HUDEP-2 (cell line): ENCODE measurements at regions not wholly inside any gene's neighbourhood (a gene's known extent, or its start where the extent isn't known, plus 50 kb on each side); places are given as distances from the start of the nearest gene placed in this dataset.

Experiments used
- DNase-seq, 76 experiments: peaks; one replicate each; lab custom pipeline; 2025; ENCODE audit not compliant: unreplicated experiment in 76 of 76; lab: John Stamatoyannopoulos, UW

DNA sequence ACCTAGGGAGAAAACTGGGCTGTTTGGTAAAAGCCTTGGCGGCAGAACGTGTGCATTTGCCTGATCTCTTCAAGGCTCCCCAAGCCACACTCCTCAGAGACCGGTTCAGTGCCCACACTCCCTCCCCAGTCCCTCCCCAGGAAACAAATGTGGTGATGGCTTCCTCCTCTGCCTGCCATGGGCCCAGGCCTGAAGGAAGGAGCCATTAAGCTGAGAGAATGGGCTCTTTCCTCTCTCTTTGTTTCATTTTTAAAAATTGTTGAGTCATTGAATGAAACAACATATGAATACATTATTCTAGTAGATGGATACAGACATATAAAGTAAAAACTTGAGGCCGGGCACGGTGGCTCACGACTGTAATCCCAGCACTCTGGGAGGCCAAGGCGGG, 50.6 kb upstream of the YWHAQ start:
- no peak for DNase-seq

DNA sequence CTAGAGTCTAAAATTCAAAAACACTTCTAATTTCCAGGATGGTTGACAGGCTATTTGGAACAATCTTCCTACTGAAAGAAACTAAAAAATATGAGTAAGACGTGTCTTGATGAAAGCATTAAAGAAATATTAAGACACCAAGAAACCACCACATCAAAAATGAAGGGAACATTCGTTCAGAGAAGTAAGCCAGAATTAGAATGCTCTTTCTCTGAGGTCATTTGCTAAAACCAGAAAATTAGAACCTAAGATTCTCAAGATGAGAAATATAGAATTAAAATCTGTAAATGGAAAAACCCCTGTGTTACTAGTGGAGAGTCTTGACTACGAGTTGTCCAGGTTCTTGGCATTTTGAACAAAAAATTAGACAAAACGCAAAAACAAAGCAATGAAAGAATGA, 54.8 kb upstream of the YWHAQ start:
- DNase-seq = no peak

DNA sequence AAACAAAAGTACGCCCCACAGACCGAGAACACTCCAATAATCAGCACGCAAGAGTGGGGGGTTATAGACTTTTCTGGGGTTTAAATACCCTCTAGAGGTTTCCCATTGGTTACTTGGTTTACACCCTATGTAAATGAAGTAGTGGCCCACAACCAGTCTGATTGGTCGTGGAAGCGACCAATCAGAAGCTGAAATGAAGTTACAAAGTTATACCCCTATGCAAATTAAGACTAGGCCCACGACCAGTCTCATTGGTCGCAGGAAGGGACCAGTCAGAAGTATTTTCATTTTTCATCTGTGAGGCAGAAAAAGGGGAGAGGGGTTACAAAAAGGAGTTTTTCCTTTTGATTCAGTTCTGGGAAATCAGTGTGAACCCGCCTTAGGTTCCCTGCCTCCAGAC, 55.3 kb upstream of the YWHAQ start:
- DNase-seq = no peak

DNA sequence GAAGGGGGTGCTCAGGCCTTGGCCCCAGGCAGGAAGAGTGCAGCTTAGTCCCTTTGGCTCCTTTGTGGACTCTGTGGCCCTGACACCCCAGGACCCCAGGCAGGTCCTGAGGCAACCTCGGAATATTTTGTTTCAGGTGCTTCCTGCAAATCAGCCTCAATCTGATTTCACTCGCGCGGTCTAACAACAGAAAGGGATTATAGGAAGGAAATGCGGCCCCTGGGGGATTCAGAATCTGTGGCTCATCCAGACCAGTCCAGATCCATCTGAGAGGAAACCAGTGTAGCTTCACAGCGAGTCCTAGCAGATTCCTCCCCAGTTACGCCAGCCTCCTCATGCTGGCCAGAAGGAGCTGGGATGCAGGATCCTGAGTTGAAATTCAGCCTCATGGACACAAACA, 59.5 kb upstream of the YWHAQ start:
- no peak for DNase-seq

DNA sequence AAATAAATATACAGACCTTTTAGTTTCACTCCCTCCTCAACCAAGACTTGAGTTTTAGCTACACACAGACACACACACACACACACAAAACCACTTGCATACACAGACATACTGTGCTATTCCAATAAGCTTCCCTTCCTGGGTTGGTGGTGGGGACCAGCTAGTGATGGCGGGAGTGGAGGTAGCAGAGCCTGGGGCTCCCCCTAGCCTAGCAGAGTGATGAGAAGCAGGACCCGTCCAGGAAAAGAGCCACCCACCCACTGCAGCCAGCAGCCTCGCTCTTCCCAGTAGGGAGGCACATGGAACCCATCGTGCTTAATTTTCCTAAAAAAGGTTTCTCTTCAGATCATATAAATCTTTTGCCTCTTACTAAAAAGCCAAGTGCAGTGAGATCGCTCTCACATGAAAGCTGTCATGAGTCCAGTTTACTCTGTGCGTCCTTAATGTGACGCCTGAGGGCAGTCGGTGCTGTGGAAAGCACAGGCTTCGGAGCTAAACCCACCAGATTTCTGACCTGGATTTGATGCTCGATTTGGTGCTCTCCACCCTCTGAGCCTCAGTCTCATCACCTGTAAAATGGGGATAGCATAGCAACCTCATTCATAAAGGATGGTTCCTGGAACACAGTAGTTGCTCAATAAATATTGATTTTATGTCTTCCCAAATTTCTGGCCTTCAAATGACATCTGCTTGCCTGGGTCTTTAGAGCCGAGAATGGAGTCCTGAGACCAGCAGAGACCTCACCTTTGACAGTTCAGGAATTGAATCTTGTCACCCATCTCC, 60.1 kb upstream of the YWHAQ start:
- DNase-seq = no peak

DNA sequence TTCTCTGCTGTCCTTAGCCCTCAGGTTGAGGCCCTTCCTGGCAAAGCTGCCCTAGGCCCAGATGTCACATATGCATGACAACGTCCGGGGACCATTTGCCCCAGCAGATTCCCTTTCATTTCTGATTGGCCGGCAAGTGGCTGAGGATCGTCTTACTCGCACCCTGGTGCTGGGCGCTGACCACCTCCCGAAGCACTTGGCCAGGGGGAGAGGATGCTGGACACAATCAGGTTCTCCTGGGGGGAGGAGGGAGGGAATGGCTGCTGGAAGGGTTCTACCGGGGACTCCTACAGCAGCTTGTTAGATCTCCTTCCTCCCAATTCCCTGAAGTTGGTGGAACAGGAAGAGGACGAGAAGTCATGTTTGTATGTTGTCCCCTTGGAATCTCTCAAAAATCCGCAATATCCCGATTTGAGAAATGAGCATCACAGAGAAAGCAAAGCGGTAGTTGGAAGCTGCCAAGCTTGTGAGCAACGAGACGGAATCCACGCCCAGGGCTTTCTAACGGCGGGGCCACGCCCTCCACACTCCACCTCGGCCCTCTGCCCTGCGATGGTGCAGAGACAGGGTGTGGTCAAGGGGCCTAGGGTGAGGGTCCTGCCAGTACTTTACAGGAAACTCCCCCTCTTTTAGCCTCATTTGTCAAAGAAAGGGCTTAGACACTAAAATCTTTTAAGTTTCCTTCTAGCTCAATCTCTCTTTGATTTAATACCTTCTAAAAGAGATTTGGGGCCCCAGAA, 61.8 kb upstream of the YWHAQ start:
- DNase-seq = peak in 12 of 76 experiments; percentile 6 to 30 (median 15)

DNA sequence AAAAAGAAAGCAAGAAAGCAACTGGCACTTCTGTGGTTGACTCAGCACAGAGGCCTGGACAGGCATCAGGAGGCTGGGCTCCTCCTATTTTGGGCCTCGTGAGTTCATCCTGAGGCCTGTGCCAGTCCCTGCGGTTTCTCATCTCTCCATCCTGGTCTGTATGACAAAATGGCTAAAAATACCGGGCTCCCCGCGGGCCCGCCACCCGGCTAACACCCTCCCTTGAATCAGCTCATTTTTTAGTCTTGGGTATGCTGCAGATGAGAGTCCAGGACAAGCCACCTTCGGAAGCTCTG, 62.3 kb upstream of the YWHAQ start:
- DNase-seq = peak in 9 of 76 experiments; percentile 15 to 44 (median 25)

DNA sequence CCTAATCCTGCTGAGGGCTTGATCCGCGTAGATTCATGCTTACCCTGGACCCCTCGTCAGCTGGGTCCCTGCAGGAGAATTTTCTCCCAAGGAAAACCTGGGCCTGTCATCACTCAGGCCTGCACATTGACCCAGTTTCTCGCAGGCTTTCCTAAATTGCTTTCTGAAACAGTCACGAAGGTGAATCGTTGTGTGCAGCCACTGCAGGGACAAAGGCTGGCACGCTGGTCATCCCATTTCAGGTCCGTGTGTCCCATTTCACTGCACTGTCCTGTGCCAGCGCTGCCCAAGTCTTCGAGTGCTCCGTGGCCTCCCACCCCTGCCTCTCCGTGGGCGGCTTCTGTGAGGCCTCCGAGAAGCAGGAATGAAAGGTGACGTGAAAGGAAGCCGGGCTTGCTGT, 62.8 kb upstream of the YWHAQ start:
- DNase-seq = no peak

DNA sequence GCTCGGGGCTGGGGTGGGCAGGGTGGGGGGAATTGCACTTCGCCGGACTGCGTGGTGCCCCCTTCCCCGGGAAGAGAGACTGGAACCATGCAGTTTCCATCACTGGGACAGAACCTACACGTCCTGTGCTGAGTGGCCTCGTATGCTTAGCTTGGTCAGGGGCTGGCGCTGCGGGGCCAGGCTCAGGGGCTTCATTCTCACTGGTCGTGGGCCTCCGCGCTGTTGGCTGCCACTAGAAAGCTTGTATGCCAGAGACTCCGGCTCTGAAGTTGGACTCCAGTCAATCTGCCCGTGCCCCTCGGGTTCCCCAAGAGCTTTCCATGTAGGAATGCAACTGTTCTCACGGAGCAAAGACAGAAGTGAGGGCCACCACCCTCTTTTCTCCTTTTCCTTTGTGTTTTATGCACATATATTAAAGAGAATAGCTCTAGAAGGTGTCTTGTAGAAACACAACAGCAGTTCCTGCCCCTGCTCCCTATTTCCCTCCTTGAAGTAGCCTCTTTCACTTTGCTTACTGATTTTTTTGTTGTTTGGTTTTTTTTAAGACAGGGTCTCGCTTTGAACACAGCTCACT, 64.0 kb upstream of the YWHAQ start:
- DNase-seq = no peak

DNA sequence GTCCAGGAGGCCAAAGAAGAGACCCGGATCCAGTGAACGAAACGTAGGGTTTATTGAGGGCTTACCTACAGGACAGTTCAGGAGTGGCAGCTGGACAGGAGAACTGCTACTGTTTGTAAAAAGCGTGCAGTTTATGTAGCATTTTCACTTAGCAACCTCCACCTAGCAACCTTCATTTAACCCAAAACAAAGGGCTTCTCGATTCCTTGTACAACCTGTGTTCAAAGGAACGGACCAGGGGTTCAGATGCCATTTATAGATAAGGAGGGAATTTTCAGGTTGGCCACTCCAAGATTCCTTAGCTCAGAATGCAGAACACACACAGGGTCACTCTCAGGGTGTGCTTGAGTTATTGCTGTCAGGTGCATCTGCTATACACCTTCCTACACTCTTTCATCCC, 65.1 kb upstream of the YWHAQ start:
- DNase-seq = no peak

DNA sequence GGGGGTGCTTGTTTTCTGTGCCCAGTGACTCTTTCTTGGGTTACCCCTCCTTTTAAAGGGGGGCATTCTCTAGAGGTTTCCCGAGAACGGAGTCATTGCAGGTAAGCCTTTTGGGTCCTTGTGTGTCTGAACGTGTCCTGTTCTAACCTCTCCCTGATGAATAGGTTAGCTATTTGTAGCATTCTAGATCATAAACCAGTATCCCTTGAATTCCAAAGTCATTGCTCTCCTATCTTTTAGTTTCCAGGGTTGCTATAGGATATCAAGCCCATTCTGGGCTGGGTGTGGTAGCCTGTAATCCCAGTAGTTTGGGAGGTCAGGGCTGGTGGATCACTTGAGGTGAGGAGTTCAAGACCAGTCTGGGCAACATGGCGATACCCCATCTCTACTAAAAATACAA, 65.9 kb upstream of the YWHAQ start:
- no peak for DNase-seq

DNA sequence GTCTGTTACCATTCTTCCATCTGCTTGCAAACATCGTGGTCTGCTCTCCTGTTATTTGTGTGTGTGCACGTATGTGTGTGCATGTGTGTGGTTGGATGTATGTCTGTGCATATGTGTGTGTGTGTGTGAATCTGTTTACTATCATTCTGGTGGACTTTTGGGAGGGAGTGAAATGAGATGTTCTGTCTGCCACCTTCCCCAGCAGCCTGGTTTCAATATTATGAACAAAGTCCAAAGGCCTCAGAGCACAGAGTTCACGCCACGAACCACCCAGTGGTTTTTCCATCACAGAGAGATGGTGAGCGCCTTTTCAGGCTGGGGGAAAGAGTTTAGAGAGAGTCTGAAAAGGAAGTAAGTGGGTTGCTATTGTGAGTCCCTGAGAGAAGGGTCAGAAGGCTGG, 67.1 kb upstream of the YWHAQ start:
- DNase-seq = no peak

DNA sequence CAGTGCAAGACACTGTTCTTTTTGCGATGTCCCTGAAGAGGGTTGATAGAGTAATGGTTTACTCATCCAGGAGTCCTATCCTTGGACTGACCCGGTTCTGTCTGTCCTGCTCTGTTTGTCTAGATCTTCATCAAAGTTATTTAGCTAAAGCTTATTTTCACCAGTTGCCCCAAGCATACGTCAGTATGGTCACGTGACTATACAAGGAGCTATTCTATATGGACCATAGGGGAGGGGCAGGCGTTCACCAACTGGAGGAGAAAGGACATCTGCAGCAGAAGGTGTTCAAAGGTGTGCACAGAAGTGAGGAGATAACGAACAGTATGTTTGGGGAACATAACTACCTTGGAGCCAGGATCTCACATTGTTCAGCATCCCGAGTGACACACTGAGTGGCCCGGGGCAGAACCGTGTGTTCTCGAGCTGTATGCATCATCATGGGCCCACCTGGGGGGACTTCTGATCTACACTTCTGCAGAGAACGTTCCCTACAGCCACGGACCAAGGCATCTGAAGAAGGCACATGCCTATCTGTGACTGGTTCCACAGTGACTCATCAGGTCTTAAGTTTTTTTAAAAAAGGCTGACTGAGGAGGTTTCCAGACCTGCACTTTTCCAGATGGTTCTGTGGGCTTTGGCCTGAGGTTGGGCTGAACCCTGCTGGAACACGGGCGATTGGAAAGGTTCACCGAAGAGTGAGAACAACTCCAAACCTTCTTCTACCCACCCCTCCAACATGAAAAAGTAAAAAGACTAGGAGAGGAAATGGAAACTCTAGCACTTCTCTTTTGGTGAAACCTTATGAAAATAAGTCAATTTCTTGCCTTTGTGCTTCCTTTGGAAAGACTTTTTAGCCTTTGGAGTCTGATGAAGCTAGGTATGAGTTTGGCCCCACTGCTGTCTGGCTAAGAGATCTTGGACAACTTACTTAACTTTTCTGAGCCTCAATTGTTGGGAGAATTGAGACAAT, 68.6 kb upstream of the YWHAQ start:
- peak in 5 of 76 experiments; percentile 12 to 38 (median 20) for DNase-seq

DNA sequence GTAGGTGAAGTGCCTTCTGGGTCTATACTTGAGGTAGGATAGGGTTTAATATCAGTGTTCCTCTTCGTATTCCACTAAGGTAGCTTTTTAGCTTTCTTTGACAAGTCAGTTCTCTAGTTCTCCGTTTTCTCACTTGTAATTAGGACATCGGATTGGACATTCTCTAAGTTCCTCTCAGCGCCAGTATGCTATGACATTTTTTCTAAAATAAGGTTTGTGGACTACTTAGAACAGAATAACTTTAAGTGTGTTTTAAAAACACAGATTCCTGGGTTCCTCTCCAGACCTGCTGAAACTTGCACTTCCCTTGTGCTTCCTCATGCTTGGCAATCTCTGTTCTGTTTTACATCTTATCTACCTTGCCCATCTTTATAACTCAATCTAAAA, 69.3 kb upstream of the YWHAQ start:
- DNase-seq = no peak

DNA sequence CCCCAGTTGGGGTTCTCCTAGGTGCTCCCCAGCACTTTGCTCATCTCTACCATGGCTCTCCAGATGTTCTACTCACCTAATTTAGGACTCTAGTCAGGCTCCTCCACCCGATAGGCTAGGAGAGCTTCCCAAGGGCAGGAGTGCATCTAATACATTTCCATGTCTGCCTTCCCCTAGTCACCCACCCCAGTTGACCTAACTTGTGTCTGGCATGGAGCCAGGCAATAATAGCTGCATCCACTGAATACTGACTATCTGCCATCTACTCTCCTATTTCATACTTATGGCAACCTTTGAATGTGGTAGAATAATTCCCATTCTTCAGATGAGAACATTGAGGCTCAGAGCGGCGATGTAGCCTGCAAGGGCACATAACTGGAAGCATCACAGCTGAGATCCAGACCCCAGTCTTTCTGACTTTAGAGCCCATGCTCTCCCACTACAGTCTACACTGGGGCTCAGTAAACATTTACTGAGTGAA, 71.8 kb upstream of the YWHAQ start:
- DNase-seq = no peak

DNA sequence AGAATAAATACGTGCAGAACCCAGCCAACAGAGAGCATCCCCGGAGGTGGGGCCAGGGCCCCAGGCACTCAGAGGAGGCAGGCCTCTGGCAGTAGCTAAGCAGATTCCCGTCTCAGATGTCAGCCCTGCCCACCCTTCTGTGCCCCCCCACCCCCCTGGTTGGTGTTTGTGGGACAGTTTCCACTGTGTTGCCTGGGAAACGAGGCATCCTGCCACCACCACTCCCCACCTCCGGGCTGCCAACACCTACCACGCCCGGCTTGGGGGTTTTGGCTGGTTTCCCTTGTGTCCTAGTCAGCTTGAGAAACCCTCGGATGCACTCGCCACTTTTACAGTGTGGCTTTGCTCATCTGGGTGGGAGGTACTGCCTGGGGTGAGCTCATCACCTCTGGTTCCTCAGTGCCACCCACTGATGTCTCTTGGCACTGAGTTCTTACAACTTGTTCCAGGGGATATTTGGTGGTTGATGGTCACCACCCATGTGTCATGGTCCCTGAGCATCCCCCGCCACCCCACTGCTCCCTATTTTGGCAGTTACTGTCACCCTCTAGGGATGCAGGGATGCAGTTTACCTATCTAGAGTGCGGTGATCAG, 72.4 kb upstream of the YWHAQ start:
- DNase-seq = peak in 66 of 76 experiments; percentile 11 to 87 (median 56)

DNA sequence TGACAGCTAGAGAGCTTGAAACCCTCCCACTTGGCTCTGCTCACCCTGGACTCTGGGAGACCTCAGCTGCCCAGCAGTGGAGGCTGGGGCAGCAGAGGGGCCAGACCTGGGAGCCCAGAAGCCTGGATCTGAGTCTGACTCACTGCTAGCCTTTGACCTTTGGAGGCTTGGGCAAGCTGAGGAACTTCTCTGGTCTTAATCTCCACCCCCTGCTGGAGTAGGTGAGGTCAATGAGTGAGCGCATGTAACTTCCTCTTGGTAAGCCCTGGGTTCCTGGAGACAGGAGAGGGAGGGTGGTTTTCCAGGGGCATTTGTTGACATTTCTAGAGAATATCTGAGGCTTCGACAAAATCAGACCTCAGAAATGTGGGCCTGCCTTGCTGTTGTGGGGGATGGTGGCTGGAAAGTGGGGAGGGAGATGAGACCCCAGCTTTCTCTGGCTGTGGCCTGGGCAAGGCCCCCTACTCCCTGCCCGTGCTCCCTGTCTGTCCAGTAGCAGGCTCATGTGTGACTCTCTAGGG, 73.0 kb upstream of the YWHAQ start:
- peak in 22 of 76 experiments; percentile 8 to 59 (median 24) for DNase-seq

DNA sequence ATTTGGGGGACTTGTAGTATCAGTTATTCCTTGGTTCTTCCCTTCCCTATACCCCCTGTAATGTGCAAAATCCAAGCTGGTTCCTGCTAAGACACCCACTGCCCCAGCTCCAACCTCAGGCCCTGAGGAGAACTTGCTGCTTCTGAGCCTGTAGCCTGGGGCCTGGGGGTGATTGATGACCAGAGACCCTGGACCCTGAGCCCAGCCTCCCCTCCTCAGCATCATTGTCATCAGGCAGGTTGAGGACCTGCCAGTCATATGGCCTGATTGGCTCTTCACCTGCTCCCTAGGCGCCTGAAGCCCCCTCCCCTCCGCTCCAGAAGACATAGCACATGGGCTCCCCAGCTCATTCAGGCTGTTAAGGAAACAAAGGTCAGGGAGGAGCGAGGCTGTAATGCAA, 73.8 kb upstream of the YWHAQ start:
- no peak for DNase-seq

DNA sequence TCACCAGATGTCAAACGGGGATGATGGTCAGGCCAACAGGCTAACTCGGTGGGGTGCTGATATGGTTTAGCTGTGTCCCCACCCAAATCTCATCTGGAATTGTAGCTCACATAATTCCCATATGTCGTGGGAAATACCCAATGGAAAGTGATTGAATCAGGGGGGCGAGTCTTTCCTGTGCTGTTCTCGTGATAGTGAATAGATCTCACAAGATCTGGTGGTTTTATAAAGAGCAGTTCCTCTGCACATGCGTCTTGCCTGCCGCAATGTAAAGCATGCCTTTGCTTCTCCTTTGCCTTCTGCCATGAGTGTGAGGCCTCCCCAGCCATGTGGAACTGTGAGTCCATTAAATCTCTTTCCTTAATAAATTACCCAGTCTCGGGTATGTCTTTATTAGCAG, 74.4 kb upstream of the YWHAQ start:
- DNase-seq = no peak

DNA sequence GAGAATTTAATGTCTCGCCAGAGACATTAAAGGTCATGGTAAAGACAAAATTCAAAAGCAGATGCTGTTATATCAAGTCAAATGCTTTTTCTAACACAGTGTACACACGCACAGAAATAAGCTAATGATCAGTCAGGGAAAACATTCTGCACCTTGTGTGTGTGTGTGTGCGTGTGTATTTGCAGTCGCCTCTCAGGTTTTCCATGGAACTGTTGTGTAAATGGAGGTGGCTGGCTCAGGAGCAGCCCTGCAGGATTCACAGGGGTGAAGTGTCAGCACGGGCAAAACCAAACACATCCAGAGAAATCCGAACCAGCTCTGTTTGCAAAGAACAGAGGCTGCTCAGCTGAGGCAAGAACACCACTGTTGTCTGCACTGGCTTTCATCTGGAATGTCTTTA, 76.2 kb upstream of the YWHAQ start:
- DNase-seq = no peak
